Fibroblast of pulmonary artery (primary cell): ENCODE measurements at regions not wholly inside any gene's neighbourhood (a gene's known extent, or its start where the extent isn't known, plus 50 kb on each side); places are given as distances from the start of the nearest gene placed in this dataset.

Source experiments
- DNase-seq: peaks from one replicate; pipeline ENCODE4 v3.0.0-alpha.2; 2010; ENCODE audit warnings: low read depth
- H3K4me3 ChIP-seq: replicated peaks from 2 replicates; pipeline ENCODE4 v1.5.1; 2011; ENCODE audit warnings: low read depth, mild to moderate bottlenecking, control low read depth, low read length, moderate library complexity
- TF ChIP-seq, protein P1 (sequence below): IDR thresholded peaks from 2 replicates; pipeline ENCODE4 v1.5.1; 2011; ENCODE audit warnings: mild to moderate bottlenecking, control low read depth, low read length, inconsistent platforms; ENCODE audit errors: missing control alignments

DNA sequence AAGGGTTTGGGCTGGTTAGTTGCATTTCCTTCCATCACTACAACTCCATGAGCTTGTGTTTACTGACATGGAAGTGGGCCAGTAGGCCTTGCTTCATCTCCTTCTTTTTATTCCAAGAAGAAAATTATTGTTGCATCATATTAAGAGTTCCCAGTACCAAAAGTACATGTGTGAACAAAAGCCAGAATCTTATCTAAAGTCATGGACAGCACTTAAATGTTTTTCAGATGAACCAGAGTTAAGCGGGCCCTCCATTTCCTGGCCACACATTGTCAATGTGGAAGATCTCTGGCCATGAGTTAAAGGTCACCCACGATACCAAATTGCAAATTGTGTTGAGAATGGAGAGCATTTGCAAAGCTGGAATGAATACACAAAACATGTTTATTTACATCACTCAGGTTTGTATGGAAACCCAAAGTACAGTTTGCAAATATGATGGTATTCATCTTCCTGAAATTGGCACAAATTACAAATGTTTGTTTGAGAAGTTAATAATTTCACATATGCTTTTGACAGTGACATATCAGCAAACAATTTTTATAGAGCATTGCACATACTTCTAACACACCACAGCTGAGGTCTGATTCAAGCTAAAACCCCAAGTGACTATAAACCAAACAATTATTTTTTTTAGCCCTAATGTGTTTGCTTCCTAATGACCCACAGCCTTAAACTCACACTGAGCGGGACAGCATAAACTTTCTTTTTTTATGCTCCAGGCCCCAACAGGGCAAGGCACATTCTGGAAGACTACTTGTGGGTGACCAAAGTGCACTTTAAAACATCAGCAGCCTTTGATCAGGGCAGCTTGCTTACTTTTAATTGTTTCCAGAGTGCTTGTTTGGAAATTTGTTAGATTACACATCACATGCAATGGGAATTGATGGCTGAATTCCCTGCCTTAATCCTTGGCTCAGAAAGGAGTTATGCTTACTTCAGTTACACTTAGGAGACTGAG, 502.9 kb upstream of the SLIT2 start:
- DNase-seq: peak; percentile 97
- H3K4me3 ChIP-seq: no peak overlapping the region
- TF ChIP-seq, protein P1, sequence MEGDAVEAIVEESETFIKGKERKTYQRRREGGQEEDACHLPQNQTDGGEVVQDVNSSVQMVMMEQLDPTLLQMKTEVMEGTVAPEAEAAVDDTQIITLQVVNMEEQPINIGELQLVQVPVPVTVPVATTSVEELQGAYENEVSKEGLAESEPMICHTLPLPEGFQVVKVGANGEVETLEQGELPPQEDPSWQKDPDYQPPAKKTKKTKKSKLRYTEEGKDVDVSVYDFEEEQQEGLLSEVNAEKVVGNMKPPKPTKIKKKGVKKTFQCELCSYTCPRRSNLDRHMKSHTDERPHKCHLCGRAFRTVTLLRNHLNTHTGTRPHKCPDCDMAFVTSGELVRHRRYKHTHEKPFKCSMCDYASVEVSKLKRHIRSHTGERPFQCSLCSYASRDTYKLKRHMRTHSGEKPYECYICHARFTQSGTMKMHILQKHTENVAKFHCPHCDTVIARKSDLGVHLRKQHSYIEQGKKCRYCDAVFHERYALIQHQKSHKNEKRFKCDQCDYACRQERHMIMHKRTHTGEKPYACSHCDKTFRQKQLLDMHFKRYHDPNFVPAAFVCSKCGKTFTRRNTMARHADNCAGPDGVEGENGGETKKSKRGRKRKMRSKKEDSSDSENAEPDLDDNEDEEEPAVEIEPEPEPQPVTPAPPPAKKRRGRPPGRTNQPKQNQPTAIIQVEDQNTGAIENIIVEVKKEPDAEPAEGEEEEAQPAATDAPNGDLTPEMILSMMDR: no peak

DNA sequence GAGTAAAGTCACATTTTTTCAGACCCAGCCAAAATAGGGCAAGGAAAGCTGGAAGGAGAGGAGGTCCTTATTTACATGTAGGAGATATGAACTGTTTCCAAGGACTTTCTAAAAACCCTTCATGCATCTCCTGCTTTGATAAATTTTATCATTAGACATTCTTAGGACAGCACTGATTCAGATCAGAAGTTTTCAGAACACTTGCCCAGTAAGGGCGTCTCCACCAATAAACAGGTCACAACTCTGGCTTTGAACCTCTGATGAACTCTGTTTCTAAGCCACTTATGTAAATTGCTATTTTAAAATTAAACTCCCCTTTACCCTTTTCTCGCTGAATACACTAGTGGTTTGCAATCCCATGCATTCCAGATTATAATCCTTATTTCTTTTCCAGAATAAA, 505.3 kb upstream of the SLIT2 start:
- no peak overlapping the region for H3K4me3 ChIP-seq
- TF ChIP-seq, protein P1: no peak
- DNase-seq: no peak

DNA sequence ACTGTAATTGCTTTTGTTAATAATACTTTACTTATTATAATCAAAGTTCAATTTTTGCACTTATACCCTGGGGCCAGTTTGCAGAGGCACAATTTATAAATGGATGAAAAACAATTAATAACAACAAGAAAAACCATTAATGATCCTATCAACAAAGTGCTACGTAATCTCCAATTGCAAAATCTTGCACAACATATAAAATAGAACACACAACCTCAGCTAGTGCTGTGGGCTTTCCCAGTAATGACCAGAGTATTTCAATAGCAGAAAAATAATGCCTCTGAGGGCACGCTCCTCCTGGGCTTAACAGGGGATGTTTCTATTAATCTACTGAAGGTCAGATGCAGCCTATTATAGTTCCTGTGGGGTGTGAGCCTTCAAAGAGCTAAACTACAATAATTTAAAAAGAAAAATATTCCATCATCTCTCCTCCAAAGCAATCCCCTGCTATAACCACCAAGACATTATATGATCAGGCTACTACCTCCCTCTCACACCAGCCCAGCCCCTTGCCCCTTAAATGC, 508.5 kb upstream of the SLIT2 start:
- no peak overlapping the region for H3K4me3 ChIP-seq
- TF ChIP-seq, protein P1: no peak
- no peak for DNase-seq

DNA sequence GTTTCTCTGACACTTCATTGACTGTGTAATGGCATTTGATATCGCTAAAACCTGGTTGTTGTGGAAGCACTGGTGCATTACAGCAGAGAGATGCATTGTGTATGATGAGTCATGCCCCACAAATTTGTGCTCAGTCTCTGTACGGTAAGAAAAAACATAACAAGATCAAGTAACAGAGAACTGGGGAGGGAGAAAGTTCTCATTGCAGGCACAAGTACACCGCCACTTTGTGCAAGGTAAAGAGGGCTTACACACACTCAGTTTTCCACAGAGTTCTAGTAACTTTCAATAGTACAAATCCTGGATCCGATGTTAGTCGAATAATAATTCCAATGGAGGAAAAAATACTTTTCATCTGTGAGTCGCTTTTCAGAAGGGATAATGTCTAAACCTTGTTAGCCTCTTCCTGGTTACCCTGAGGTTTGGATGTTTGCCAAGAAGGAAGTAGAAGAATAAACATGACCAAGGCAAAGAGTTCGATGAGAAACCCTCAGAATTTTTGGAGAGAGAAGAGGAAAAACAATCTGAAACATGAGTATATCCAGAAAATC, 512.5 kb upstream of the SLIT2 start:
- peak overlapping the region; percentile 36 for H3K4me3 ChIP-seq
- DNase-seq: peak; percentile 96

DNA sequence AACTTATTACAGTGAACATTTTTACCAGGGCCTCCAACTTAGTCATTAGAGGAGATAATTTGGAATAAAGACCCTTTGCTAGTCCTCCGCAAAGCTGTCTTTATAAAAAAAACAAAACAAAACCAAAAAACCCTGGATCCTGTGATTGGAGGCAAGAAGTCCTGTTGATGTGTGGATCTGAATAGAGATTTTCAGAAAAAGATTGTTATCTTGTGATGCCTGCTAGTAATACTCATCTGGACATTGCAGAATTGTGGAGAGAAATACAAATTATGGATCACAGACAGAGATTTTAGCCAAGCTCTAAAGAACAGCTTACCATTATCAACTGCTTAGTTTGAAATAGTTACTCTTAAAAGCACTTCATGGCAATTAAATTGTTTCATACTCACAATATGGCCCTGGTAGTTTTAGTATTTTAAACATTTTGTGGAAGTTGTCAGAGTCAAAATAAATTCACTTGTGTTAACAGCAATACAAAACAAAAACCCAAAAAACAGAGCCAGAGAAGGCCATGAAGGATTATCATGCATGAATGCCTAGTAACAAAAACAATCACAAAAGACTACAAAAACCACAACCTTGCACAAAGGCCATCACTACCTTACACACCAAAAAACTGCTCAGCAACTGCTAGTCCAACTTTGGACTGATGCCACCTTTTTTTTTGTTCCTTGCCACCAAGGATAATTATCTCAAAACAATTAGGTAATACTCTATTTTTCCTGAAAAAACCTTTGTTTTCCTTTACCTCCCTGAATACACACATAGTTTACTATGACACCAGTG, 514.5 kb upstream of the SLIT2 start:
- peak; percentile 26 for DNase-seq
- TF ChIP-seq, protein P1: no peak
- H3K4me3 ChIP-seq: no peak overlapping the region

More for the DNA sequence above, 512.5 kb upstream of the SLIT2 start:
- TF ChIP-seq, protein P1: no peak

DNA sequence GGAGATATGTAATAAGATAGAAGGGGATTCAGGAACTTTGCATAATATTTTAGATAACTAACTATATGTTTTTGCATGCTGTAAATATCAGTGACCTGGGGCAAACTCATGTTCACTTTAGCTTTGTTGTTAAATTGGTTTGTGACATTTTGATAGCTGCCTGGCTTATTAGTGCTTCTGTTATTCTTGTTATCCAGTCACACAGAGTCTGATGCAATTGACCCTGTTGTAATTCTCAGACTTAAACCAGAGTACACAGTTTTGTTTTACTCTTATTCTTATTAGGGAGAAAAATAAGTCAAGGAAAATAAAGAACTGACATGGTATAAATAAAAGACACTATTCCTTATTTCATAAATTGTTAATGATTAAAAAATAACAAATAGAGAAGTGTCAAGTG, 516.7 kb upstream of the SLIT2 start:
- peak; percentile 64 for DNase-seq
- TF ChIP-seq, protein P1: no peak
- no peak overlapping the region for H3K4me3 ChIP-seq
